DMS53 treated with DMSO at 0.1 percent for 48 hours (cell line): ENCODE measurements at regions not wholly inside any gene's neighbourhood (a gene's known extent, or its start where the extent isn't known, plus 50 kb on each side); places are given as distances from the start of the nearest gene placed in this dataset.
"Not testable (repeated sequence)": the region's sequence is repeated elsewhere in the genome, so short reads cannot be mapped to it uniquely, and the experiment has no call there.

ENCODE experiments used
- DNase-seq: peaks from one replicate; lab custom pipeline; 2025; ENCODE audit not compliant: unreplicated experiment; lab: John Stamatoyannopoulos, UW

DNA sequence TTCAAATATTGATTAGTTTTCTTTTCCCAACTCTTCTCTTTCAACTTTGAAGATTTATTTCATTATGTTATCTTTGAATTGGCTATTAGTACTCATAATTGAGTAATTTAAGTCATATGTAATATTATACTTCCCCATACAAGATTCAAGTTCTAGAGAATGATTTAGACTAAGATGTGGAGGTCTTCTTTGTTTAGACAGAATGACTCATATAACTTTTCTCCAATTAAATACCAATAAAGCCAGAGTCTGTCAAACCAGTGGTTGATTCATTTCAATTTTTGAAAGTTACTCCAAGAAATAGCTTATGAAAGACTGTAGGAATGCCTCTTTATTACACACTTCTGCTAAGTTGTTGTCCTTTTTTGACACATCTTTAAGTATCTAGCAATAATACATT lies 115.8 kb upstream of the SLC35F3 start:
- DNase-seq, result no peak

DNA sequence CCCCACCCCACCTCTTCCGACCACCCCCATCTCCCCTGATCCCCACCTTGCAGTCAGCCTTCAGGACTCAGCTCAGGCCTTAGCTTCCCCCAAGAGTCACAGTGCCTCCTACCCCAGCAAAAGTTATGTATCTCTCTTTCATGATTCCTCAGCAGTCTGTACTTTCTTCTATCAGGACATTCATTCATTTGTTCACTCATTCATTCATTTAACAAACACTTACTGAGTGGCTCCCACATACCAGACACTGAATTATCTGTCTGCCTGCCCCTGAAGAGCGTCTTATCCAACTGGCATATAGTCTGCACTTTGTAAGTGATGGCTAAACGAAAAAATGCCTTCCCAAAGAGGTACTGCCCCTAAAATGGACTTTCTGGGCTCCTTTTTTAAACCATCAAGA lies 114.4 kb upstream of the SLC35F3 start:
- DNase-seq, result no peak

DNA sequence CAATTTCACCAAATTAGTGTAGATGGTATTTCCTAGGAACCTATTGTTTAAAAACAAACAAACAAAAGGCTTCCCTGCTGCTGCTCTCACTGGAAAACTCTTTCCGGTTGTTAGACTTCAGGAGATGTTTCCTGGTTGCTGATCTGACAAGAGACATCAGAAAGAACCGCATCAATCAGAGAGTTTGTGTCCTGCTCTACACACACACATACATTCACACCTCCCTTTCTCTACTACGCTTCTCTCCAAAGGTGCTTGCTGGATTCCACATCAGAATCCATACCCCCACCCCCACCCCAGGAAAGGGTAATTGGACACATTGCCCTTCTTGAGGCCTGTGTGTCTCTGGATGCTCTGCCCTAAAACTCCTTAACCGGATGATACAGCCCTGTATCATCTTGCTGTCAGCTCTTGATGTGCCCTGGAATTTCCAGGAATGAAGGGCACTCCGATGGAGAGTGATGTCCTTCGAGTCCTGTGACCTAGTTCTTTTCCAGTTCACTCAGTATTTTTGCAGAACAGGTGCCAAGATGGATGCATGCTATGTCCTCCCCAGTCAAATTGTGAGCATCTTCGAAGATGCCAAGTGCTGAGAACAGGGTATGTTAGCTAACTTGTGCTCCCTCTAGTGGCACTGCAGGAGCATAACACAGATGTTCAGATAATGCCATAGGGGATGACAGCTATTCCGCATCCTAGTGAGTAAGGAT lies 113.7 kb upstream of the SLC35F3 start:
- DNase-seq, result peak; percentile 57

DNA sequence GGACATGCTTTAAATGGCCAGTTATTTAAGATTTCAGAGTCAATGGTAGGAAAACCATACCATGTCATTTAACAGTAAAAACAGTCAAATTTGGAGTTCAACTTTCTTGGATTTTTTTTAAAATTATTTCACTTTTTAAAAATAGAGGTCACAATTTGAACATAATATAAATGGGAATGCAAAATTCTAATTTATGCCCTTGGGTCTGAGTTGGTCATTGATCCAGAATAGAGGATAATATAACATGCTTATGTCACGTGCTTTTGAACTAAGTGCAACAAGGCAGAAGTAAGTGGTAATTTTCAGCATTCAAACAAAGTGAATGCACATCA lies 113.1 kb upstream of the SLC35F3 start:
- DNase-seq, result no peak

DNA sequence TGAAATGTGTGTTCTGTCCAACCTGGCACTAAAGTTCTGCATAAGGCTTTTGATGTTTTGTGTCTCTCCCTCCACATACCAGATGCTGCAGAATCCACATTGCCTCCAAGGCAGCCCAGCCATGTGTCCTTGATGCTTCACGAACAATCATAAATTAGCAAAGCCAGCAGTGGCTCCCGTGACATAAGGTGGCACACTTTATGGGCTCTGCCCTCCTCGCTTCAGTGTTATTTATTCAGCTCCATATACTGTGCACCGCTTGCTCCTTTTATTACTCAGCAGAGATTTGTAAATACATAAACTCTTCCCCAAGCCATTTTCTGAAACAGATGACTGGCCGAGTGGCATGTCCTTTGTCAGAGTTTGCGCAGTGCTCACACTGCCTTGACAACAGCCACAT lies 112.8 kb upstream of the SLC35F3 start:
- no peak for DNase-seq

DNA sequence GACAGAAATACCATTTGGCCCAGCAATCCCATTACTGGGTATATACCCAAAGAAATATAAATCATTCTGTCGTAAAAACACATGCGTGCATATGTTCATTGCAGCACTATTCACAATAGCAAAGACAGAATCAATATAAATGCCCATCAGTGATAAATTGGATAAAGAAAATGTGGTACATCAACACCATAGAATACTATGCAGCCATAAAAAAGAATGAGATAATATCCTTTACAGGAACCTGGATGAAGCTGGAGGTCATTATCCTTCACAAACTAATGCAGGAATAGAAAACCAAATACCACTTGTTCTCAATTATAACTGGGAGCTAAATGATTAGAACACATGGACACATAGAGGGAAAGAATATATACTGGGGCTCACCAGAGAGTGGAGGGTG lies 109.6 kb upstream of the SLC35F3 start:
- no peak for DNase-seq

DNA sequence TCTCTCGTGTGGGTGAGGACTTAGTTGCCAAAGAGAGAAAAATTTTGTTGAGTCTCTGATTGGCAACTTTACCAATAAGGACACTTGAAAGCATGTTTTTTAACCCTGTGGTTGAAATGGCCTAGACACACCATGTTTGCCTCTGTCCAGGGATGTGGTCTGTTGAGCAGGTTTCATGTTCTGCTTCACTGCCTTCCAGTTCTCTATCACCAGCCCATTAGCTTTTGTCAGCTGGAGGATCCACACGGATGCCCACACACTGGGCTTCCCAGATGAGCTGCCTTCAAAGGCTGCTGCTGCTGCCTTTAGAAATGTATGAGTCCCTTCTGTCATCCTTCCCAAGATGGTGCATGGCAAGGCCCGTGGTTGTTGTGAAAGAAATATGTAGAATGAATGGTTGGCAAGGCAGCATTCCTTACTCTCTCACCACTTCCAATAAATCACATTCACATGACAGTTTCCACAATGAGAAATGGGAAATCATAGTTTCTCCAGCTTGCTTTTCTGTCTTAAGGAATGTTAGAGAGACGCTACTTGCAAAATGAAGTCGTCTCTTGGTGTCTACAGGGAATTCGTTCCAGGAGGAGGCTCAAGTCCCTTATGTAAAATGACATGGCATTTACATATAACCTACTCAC lies 108.2 kb upstream of the SLC35F3 start:
- no peak for DNase-seq

DNA sequence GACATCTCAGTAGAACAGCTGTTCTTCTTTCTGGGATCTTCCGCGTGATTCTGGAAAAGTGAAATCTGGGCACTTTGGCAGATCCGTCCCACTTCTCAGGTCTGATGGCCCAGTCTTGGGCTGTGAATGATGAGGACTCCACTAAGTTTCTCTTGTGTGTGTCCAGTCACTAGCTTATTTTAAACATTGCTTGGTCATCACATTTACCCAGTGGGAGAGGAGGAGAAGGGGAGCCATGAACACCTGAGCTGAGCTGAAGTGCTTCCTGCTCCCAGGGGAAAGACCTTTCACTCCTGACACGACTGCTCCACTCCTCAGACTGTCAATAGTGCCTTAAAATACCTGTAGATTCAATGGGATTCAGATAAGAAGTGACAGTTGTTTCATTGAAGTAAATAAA lies 101.9 kb upstream of the SLC35F3 start:
- no peak for DNase-seq

DNA sequence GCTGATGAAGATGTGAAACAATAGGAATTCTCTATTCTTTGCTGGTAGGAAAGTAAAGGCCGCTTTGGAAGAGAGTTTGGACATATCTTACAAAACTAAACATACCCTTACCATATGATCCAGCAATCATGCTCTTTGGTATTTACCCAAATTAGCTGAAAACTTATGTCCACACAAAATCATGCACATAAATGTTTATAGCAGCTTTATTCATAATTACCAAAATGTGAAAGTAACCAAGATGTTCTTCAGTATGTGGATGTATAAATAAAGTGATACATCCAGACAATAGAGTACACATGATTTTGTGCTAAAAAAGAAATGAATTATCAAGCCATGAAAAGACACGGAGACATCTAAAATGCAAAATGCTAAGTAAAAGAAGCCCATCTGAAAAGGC lies 98.7 kb upstream of the SLC35F3 start:
- DNase-seq, result no peak

DNA sequence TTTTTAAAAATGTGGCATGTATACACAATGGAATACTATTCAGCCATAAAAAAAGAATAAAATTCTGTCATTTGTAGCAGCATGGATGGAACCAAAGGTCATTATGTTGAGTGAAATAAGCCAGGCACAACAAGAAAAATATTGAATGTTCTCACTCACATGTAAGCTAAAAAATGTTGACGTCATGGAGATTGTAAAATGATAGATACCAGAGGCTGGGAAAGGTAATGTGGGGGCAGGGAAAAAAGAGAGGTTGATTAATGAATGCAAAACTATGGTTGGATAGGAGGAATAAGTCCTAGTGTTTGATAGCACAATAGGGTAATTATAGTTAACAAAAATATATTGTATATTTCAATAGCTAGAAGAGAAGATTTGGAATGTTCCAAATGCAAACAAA lies 89.1 kb upstream of the SLC35F3 start:
- DNase-seq, result no peak

DNA sequence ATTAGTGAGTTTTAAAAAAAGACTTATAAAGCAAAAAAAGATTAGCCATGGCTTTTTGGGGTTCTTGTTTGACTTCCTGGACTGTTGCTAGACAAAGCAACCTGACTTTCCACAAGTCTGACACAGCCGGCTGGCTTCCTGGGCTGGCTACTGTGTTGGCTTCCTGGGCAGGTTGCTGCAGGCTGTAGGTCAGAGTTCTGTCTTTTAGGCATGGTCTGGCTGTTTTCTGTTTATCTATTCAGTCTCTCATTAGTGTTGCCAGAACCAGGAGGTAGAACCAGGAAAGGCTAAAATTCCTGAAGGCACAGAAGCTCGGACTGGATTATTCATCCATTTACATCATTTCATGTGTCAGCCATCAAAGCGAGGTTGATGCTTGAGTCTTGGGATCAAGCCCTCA lies 88.6 kb upstream of the SLC35F3 start:
- DNase-seq, result no peak

DNA sequence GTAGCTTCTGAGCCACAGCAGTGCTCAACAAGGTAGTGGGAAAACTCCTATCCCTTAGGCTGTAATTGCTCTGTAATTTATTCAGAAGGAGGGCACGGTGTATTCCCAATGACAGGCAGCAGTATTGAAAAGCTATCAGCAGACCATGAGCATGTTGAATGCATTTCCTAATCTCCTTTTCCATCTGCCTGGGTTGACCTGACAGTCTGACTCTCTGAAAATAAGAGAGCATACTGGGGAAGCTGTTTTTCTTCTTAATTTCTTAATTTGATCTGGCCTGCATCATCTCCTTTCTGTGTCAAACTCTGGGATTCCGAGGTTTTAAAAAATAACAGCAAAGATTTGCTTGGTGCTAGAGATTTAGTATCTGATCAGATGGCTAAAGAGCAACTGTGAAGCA lies 88.1 kb upstream of the SLC35F3 start:
- DNase-seq, result no peak

DNA sequence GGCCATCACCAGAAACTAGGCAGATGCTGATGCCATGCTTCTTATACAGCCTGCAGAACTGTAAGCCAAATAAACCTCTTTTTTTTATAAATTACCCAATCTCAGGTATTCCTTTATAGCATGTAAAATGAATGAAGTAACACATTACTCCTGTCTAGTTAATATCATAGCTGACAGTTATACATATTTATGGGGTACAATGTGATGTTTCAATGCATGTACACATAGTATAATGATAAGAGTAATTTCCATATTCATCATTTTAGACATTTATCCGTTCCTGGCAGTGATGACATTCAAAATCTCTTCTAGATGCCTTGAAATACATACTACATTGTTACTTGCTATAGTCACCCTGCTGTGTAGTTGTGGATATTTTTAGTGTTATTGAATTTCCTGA lies 85.4 kb upstream of the SLC35F3 start:
- no peak for DNase-seq

DNA sequence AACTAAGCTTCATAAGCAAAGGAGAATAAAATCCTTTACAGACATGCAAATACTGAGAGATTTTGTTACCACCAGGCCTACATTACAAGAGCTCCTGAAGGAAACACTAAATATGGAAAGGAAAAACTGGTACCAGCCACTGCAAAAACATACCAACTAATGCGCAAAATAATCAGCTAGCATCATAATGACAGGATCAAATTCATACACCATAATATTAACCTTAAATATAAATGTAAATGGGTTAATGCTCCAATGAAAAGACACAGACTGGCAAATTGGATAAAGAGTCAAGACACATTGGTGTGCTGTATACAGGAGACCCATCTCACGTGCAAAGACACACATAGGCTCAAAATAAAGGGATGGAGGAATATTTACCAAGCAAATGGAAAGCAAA lies 80.3 kb upstream of the SLC35F3 start:
- DNase-seq, result not testable (repeated sequence)

DNA sequence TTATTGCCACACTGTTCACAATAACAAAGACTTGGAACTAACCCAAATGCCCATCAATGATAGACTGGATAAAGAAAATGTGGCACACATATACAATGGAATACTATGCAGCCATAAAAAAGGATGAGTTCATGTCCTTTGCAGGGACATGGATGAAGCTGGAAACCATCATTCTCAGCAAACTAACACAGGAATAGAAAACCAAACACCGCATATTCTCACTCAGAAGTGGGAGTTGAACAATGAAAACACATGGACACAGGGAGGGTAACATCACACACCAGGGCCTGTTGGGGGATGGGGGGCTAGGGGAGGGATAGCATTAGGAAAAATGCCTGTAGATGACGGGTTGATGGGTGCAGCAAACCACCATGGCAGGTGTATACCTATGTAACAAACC lies 76.5 kb upstream of the SLC35F3 start:
- DNase-seq, result not testable (repeated sequence)

DNA sequence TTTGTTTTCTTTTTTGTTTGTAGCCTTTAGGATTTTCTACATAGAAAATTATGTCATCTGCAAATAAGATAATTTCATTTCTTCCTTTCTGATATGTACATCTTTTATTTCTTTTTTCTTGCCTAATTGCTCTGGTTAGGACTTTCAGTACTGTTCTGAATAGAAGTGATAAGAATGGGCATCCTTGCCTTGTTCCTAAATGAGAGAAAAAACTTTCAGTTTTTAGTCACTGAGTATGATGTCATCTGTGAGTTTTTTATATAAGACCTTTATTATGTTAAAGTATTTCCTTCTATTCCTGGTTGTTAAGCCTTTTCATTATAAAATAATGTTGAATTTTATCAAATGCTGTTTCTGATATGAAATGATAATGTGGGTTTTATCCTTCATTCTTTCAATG lies 76.0 kb upstream of the SLC35F3 start:
- no peak for DNase-seq

DNA sequence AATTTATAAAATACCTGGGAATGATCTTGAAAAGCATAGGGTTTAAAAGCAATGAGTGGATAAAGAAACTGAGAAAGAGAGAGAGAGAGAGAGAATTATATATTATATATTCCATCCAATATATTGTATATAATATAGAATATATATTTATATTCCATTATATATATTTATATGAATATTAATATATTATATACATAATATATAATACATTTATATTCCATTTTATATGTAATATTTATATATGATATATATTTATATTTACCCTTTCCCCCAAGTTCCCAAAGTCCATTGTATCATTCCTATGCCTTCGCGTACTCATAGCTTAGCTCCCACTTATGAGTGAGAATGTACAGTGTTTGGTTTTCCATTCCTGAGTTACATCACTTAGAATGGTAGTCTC lies 69.9 kb upstream of the SLC35F3 start:
- no peak for DNase-seq

DNA sequence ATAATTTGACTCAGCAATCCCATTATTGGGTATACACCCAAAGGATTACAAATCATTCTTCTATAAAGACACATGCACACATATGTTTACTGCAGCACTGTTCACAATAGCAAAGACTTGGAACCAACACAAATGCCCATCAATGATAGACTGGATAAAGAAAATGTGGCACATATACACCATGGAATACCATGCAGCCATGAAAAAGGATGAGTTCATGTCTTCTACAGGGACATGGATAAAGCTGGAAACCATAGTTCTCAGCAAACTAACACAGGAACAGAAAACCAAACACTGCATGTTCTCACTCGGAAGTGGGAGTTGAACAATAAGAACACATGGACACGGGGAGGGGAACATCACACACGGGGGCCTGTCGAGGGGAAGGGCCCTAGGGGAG lies 66.3 kb upstream of the SLC35F3 start:
- not testable (repeated sequence) for DNase-seq

DNA sequence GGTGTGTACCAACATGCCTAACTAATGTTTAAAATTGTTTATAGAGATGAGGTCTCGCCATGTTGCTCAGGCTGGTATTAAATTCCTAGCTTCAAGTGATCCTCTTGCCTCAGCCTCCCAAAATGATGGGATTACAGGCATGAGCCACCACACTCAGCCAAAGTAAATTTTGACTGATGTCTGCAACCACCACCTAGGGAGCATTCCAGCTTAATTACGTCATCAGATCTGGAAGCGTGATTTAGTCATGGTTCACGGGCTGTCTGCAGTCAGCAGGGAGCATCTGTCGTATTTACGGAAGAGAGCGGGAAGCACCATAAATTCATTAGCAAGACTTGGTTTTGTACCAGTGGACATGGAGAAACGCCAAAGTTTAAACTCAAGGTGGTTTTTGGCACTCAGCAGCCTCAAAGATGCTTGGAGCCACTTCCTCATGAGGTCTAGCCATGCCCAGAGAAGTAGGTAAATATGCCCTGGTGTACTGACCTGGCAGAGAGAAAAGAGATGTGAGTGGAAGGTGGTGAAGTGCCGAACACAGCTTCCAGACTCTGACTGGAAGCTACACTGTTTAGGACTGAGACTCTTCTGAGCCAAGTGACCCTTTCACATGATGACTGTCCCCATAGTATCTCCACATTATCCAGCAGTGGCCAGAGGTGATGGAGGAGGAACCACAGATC lies 60.8 kb upstream of the SLC35F3 start:
- no peak for DNase-seq

DNA sequence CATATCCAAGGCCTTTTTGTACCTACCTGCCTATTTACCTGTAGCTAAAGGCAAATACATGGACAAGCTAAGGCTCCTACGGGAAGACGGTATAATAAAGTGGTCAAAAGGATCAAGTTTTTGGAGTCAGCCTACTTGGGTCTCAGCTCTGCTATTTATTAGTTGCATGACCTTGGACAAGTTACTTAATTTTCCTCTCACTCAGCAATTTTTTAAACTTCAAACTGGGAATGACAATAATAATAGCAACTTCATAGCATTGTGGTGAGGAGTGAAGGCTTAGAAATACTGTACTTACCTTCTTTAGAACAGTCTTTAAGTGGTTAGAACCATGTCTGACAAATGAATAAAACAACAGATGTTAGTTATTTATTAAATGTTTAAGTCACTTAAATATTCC lies 60.2 kb upstream of the SLC35F3 start:
- DNase-seq, result no peak

DNA sequence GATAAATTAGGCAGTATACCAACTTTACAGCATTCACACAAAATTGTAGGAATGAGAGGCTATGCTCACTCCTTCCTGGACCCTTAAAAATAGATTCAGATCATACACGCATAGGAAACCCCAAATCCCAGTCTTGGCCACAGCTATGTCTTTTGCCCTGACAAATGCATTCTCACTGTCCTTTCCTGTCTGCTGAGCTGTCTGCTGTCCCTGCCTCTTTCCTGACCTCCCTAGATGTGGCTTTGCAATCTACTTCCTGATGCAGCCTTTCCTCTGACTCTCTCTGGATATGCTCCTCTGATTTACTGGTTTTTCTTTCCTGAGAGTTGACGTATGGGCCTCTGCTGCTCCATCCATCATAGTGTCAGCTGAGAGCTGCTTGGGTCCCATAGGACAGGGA lies 59.8 kb upstream of the SLC35F3 start:
- no peak for DNase-seq
